ENCODE measurements at regions not wholly inside any gene's neighbourhood (a gene's known extent, or its start where the extent isn't known, plus 50 kb on each side); places are given as distances from the start of the nearest gene placed in this dataset.

DNA sequence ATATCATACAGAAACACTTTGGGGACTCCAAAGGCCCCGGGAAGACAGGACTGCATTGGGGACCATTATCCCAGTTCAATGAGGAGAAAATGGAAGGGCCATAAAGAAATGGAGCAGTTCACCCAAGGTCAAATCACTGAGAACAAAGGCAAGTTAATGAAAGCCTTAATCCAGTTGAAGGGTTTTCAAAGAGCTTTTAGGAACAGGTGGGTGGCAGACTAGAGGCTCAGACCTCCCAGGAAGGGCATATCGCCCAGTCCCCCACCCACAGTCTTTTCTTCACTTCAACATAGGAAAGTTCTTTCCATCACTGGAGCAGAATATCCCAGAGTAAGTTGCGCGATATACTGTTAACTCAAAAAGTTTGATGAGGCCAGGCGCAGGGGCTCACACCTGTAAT lies 136.1 kb upstream of the CCND2 start:
- ATAC-seq (no peak), DNase-seq (ENCODE audit: low spot score) (no peak), FAIRE-seq (no peak)
- no TSS peak for BruUV-seq (replicated peaks)
- Histone ChIP-seq H3K4me3 (replicated peaks in 1 of 3; ENCODE audit: insufficient read depth in 1 of 3, low read depth in 2 of 3, low read length in 3 of 3) (no peak overlapping the region), H3K36me3 (replicated peaks in 1 of 2; ENCODE audit: control insufficient read depth in 1 of 2, insufficient read depth in 2 of 2, low read length in 2 of 2) (no peaks in the 10 kb centered on the region), H2AFZ (ENCODE audit: low read length) (no peak overlapping the region), H3K79me2 (ENCODE audit: insufficient read depth, low read length) (no peaks in the 10 kb centered on the region), H3K9ac (ENCODE audit: insufficient read depth, low read depth, low read length) (no peak overlapping the region), H4K20me1 (ENCODE audit: insufficient read depth, low read length) (no peaks in the 10 kb centered on the region), H3K4me2 (ENCODE audit: low read depth, low read length) (no peak overlapping the region), H3K4me1 (ENCODE audit: insufficient read depth, low read length) (peaks cover 14% of the 10 kb centered on the region), H3K9me3 (ENCODE audit: low read length) (no peaks in the 10 kb centered on the region), H3K27me3 (ENCODE audit: control insufficient read depth in 1 of 2, insufficient read depth in 2 of 2, low read length in 2 of 2) (no peaks in the 10 kb centered on the region; a peak in 1 of 5 replicates), H3K27ac (ENCODE audit: extremely low read length, insufficient read depth, low read length) (no peak overlapping the region)
- intact Hi-C loops (cut with micrococcal nuclease; ENCODE audit: unreplicated experiment) = no loop called here
- 85% methylated on average over 5 of the region's 5 CpGs for WGBS (ENCODE audit: low lambda C conversion rate)
- TF ChIP-seq ZNF770 (CRISPR knock-in tag; IDR thresholded peaks at IDR 0.05) = no peak
- no peak for TF ChIP-seq ZNF790 (CRISPR knock-in tag; IDR thresholded peaks at IDR 0.05; ENCODE audit: borderline replicate concordance)
- no peak for TF ChIP-seq ZBTB1 (CRISPR knock-in tag; IDR thresholded peaks at IDR 0.05; ENCODE audit: borderline replicate concordance)
- no peak for TF ChIP-seq KDM6A (CRISPR knock-in tag; IDR thresholded peaks at IDR 0.05; ENCODE audit: low read depth)
- no peak for TF ChIP-seq AGO1 (IDR thresholded peaks at IDR 0.05; ENCODE audit: low read depth, low read length, poor library complexity, severe bottlenecking)
- no peak for TF ChIP-seq HNRNPLL (IDR thresholded peaks at IDR 0.05; ENCODE audit: low read depth, low read length, poor library complexity, severe bottlenecking)
- no peak for TF ChIP-seq ZFP41 (CRISPR knock-in tag; IDR thresholded peaks at IDR 0.05; ENCODE audit: borderline replicate concordance)
- TF ChIP-seq ZFP37 (CRISPR knock-in tag; IDR thresholded peaks at IDR 0.05; ENCODE audit: borderline replicate concordance) = no peak
- TF ChIP-seq FOXC1 (CRISPR knock-in tag; IDR thresholded peaks at IDR 0.05; ENCODE audit: borderline replicate concordance) = no peak
- no peak for TF ChIP-seq ZNF737 (CRISPR knock-in tag; IDR thresholded peaks at IDR 0.05; ENCODE audit: borderline replicate concordance)
- no peak for TF ChIP-seq HOXA3 (CRISPR knock-in tag; IDR thresholded peaks at IDR 0.05)
- TF ChIP-seq DNMT3B (CRISPR knock-in tag; conservative IDR thresholded peaks at IDR 0.05) = no peak
- no peak for TF ChIP-seq ATF2 (CRISPR knock-in tag; IDR thresholded peaks at IDR 0.05)
- TF ChIP-seq HDAC6 (IDR thresholded peaks at IDR 0.05; ENCODE audit: low read depth, low read length) = no peak
- no peak for TF ChIP-seq FOXK1 (CRISPR knock-in tag; IDR thresholded peaks at IDR 0.05; ENCODE audit: borderline replicate concordance, low read depth)
- in situ Hi-C loops (cut with HindIII; ENCODE audit: extremely low pct_ligation_motif_present, low pct_unique_long_range_greater_than_20kb) = no loop called here
- CTCF ChIA-PET (ENCODE audit: low intra/inter-chr PET ratio, low total read pairs) = no interaction called here
- POLR2A ChIA-PET = no interaction called here
